B cell (primary cell): ENCODE measurements at regions not wholly inside any gene's neighbourhood (a gene's known extent, or its start where the extent isn't known, plus 50 kb on each side); places are given as distances from the start of the nearest gene placed in this dataset.

Experiments used
- ATAC-seq: fragments of 200-7000 bp; cut with Tn5 transposase; one replicate; pipeline ENCODE4 v1.10.0; 2021; ENCODE audit warnings: low read depth, mild to moderate bottlenecking, moderate number of reproducible peaks, moderate library complexity
- CTCF ChIA-PET: fragments of 350-600 bp; sonication (Branson Sonifier 250); formaldehyde crosslinking; loops from one replicate; lab custom pipeline; 2021; ENCODE audit warnings: antibody characterized with exemption, inconsistent platforms; lab: Charles Lee
- POLR2A ChIA-PET: fragments of 350-600 bp; sonication (Branson Sonifier 250); formaldehyde crosslinking; loops from one replicate; lab custom pipeline; 2021; ENCODE audit warnings: antibody characterized with exemption; lab: Charles Lee
- DNase-seq: peaks from one replicate; pipeline ENCODE4 v3.0.0; 2013
- H2AFZ ChIP-seq: 2 replicates; pipeline ENCODE4 v1.6.1; 2012; ENCODE audit warnings: mild to moderate bottlenecking, low read depth, low read length; ENCODE audit not compliant: insufficient read depth, poor library complexity, severe bottlenecking
- H3K27ac ChIP-seq, 2 donors: 1 replicate in 1 of 2; 2 replicates in 1 of 2; pipeline ENCODE4 v1.5.1; 2012 to 2013; ENCODE audit warnings: low read length in 2 of 2, mild to moderate bottlenecking in 2 of 2, moderate library complexity in 1 of 2
- H3K27me3 ChIP-seq, 4 experiments: fragments of 200-600 bp in 1 of 4; sonication (generic) in 1 of 4; replicated peaks in 1 of 4; 1 replicate in 2 of 4; 2 replicates in 2 of 4; pipeline versions ENCODE4 v1.6.1 to v1.7.0; 2013 to 2016; ENCODE audit warnings: low read length in 3 of 4, mild to moderate bottlenecking in 2 of 4, mixed read lengths in 1 of 4, moderate library complexity in 1 of 4; ENCODE audit not compliant: insufficient read depth in 4 of 4, control insufficient read depth in 3 of 4; ENCODE audit errors: control extremely low read depth in 1 of 4
- H3K36me3 ChIP-seq, 2 experiments: replicated peaks in 1 of 2; 1 replicate in 1 of 2; 2 replicates in 1 of 2; pipeline versions ENCODE4 v1.6.1 to v1.7.1; 2013; ENCODE audit warnings: low read length in 1 of 2; ENCODE audit not compliant: insufficient read depth in 2 of 2, control insufficient read depth in 1 of 2; ENCODE audit errors: control extremely low read depth in 1 of 2, extremely low read depth in 1 of 2
- H3K4me1 ChIP-seq, 2 donors: fragments of 200-600 bp in 1 of 2; sonication (generic) in 1 of 2; 1 replicate in 1 of 2; 2 replicates in 1 of 2; pipeline versions ENCODE4 v1.5.1 to v1.6.1; 2013 to 2017; ENCODE audit warnings: low read length in 2 of 2; ENCODE audit not compliant: control insufficient read depth in 2 of 2, insufficient read depth in 2 of 2
- H3K4me2 ChIP-seq: replicated peaks from 2 replicates; pipeline ENCODE3; 2012; ENCODE audit warnings: mild to moderate bottlenecking, low read depth, low read length; ENCODE audit not compliant: poor library complexity, severe bottlenecking
- H3K4me3 ChIP-seq, 5 experiments: fragments of 200-600 bp in 1 of 5; sonication (generic) in 1 of 5; 1 replicate in 3 of 5; 2 replicates in 2 of 5; pipeline versions ENCODE4 v1.5.1 to v1.7.0; 2011 to 2016; ENCODE audit warnings: low read length in 4 of 5, mild to moderate bottlenecking in 4 of 5, low read depth in 2 of 5, control low read depth in 1 of 5, moderate library complexity in 1 of 5; ENCODE audit not compliant: insufficient read depth in 1 of 5; ENCODE audit errors: control extremely low read depth in 1 of 5, extremely low read depth in 1 of 5
- H3K79me2 ChIP-seq: fragments of 200-600 bp; sonication (generic); one replicate; pipeline ENCODE4 v1.6.0; 2016; ENCODE audit warnings: low read length; ENCODE audit not compliant: control insufficient read depth, insufficient read depth
- H3K9ac ChIP-seq: fragments of 200-600 bp; sonication (generic); 2 replicates; pipeline ENCODE4 v1.6.1; 2017; ENCODE audit warnings: mild to moderate bottlenecking, low read length, moderate library complexity
- H3K9me3 ChIP-seq, 3 donors: one replicate each; pipeline versions ENCODE4 v1.6.1 to v1.7.1; 2013; ENCODE audit warnings: low read length in 2 of 3; ENCODE audit not compliant: control insufficient read depth in 2 of 3, insufficient read depth in 1 of 3; ENCODE audit errors: control extremely low read depth in 1 of 3
- H4K20me1 ChIP-seq: 2 replicates; pipeline ENCODE4 v1.6.0; 2012; ENCODE audit warnings: mild to moderate bottlenecking, low read length; ENCODE audit not compliant: insufficient read depth, control insufficient read depth, poor library complexity, severe bottlenecking
- H3K27ac Mint-ChIP-seq: one replicate; pipeline ENCODE4 v1.8.0; 2021; ENCODE audit warnings: mixed read lengths
- H3K27me3 Mint-ChIP-seq: one replicate; pipeline ENCODE4 v1.8.0; 2021; ENCODE audit warnings: mixed read lengths
- H3K4me1 Mint-ChIP-seq: one replicate; pipeline ENCODE4 v1.8.0; 2021; ENCODE audit warnings: mixed read lengths
- H3K4me3 Mint-ChIP-seq: one replicate; pipeline ENCODE4 v1.8.0; 2021; ENCODE audit warnings: mixed read lengths
- H3K9me3 Mint-ChIP-seq: one replicate; pipeline ENCODE4 v1.8.0; 2022; ENCODE audit warnings: mixed read lengths; ENCODE audit not compliant: insufficient read depth
- EZH2 ChIP-seq: IDR thresholded peaks from 2 replicates; pipeline ENCODE4 v1.6.1; 2012; ENCODE audit warnings: borderline replicate concordance, low read depth, mild to moderate bottlenecking, moderate library complexity, low read length; ENCODE audit not compliant: insufficient read depth, poor library complexity, severe bottlenecking
- WGBS: methylation state at CpG from one replicate; pipeline ENCODE4 v1.1.5; 2013; ENCODE audit warnings: missing lambda C conversion rate; ENCODE audit not compliant: insufficient coverage; 5-methylcytosine and 5-hydroxymethylcytosine counted together
- intact Hi-C: fragments of 100-400 bp; cut with micrococcal nuclease; formaldehyde crosslinking; loops from one replicate; pipeline ENCODE4 v1.10.0; 2022
- TF ChIP-seq, protein P1 (sequence below): fragments of 200-600 bp; IDR thresholded peaks from one replicate; pipeline ENCODE4 v1.8.0; 2022; ENCODE audit warnings: antibody characterized with exemption, mild to moderate bottlenecking

- H3K4me3 ChIP-seq: no peak overlapping the region
- CTCF ChIA-PET: no interaction called here
- WGBS: 94% methylated on average over 20 of the region's 20 CpGs
- TF ChIP-seq, protein P1, sequence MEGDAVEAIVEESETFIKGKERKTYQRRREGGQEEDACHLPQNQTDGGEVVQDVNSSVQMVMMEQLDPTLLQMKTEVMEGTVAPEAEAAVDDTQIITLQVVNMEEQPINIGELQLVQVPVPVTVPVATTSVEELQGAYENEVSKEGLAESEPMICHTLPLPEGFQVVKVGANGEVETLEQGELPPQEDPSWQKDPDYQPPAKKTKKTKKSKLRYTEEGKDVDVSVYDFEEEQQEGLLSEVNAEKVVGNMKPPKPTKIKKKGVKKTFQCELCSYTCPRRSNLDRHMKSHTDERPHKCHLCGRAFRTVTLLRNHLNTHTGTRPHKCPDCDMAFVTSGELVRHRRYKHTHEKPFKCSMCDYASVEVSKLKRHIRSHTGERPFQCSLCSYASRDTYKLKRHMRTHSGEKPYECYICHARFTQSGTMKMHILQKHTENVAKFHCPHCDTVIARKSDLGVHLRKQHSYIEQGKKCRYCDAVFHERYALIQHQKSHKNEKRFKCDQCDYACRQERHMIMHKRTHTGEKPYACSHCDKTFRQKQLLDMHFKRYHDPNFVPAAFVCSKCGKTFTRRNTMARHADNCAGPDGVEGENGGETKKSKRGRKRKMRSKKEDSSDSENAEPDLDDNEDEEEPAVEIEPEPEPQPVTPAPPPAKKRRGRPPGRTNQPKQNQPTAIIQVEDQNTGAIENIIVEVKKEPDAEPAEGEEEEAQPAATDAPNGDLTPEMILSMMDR: no peak
- TF ChIP-seq EZH2: no peak
- H2AFZ ChIP-seq: no peak overlapping the region
- H3K79me2 ChIP-seq: no peaks in the 10 kb centered on the region
- peaks cover 0 to 69% (median 8%) of the 10 kb centered on the region in 3 donors for H3K9me3 ChIP-seq
- H3K27ac Mint-ChIP-seq: no peak overlapping the region
- H3K27ac ChIP-seq: no peak overlapping the region
- no peaks in the 10 kb centered on the region for H4K20me1 ChIP-seq
- intact Hi-C loops: no loop called here
- no peak overlapping the region for H3K4me2 ChIP-seq
- POLR2A ChIA-PET: no interaction called here
- DNase-seq (no peak), ATAC-seq (no peak)
- H3K36me3 ChIP-seq: no peaks in the 10 kb centered on the region
- H3K9me3 Mint-ChIP-seq: peaks cover 9% of the 10 kb centered on the region
- no peaks in the 10 kb centered on the region for H3K4me1 ChIP-seq
- H3K27me3 ChIP-seq: no peaks in the 10 kb centered on the region
- H3K4me1 Mint-ChIP-seq: no peaks in the 10 kb centered on the region
- peaks cover 4% of the 10 kb centered on the region for H3K27me3 Mint-ChIP-seq
- no peak overlapping the region for H3K4me3 Mint-ChIP-seq
- no peak overlapping the region for H3K9ac ChIP-seq
These were observed 93.6 kb downstream of the WTIP start for GRCh38 chr19:34575206-34575605.

DNA sequence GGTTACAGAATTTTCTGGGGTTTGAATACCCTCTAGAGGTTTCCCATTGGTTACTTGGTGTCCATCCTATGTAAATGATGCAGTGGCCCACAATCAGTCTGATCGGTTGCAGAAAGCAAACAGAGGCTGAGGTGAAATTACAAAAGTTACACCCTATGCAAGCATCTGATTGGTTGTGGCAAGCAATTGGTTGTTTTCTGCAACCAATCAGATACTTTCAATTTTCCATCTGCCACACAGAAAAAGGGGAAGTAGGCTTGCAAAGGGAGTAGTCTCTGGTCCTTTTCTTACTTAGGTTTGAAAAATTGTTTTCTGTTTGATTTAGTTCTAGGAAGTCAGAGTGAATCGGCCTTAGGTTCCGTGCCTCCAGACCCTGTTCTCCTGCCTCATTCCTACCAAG lies 93.1 kb downstream of the WTIP start:
- Histone ChIP-seq H4K20me1 (no peaks in the 10 kb centered on the region), H3K9ac (no peak overlapping the region), H3K4me3 (no peak overlapping the region), H2AFZ (no peak overlapping the region), H3K79me2 (no peaks in the 10 kb centered on the region), H3K27ac (no peak overlapping the region), H3K27me3 (no peaks in the 10 kb centered on the region), H3K4me2 (no peak overlapping the region), H3K4me1 (no peaks in the 10 kb centered on the region), H3K9me3 (peaks cover 0 to 68% (median 11%) of the 10 kb centered on the region in 3 donors), H3K36me3 (no peaks in the 10 kb centered on the region)
- Mint-ChIP-seq H3K27ac (no peak overlapping the region), H3K9me3 (peaks cover 10% of the 10 kb centered on the region), H3K27me3 (peaks cover 4% of the 10 kb centered on the region), H3K4me3 (no peak overlapping the region), H3K4me1 (no peaks in the 10 kb centered on the region)
- CTCF ChIA-PET: no interaction called here
- 86% methylated on average over 2 of the region's 3 CpGs for WGBS
- DNase-seq: no peak
- TF ChIP-seq, protein P1: no peak
- no peak for TF ChIP-seq EZH2
- intact Hi-C loops: no loop called here
- POLR2A ChIA-PET: no interaction called here
- no peak for ATAC-seq
